Thyroid gland (tissue), 4 donors: ENCODE measurements at regions not wholly inside any gene's neighbourhood (a gene's known extent, or its start where the extent isn't known, plus 50 kb on each side); places are given as distances from the start of the nearest gene placed in this dataset.

Experiments
- CTCF ChIP-seq, 6 experiments: fragments of 200-600 bp in 3 of 6; fragments of 450-650 bp in 3 of 6; sonication (generic) in 3 of 6; IDR thresholded peaks; one replicate each; pipeline ENCODE4 v1.5.1; 2016 to 2019; ENCODE audit warnings: antibody characterized with exemption in 6 of 6, mild to moderate bottlenecking in 2 of 6, inconsistent platforms in 1 of 6, moderate library complexity in 1 of 6
- POLR2A ChIP-seq, 2 donors: fragments of 450-650 bp; IDR thresholded peaks; one replicate each; pipeline ENCODE4 v1.6.1; 2017; ENCODE audit warnings: antibody characterized with exemption in 2 of 2, mild to moderate bottlenecking in 2 of 2, moderate library complexity in 1 of 2

- TF ChIP-seq CTCF (IDR thresholded peaks at IDR 0.05): no peak
- no peak for TF ChIP-seq POLR2A (IDR thresholded peaks at IDR 0.05)
Observed at GRCh38 chr11:80778432-80778831, 1337.6 kb upstream of the TENM4 start.
